Liver (tissue), 3 donors: ENCODE measurements at regions not wholly inside any gene's neighbourhood (a gene's known extent, or its start where the extent isn't known, plus 50 kb on each side); places are given as distances from the start of the nearest gene placed in this dataset.

Experiments
- GABPA ChIP-seq, 2 donors: IDR thresholded peaks in 1 of 2; conservative IDR thresholded peaks in 1 of 2; 2 replicates each; pipeline ENCODE4 v1.6.1; 2016; ENCODE audit warnings: antibody characterized with exemption in 2 of 2, mild to moderate bottlenecking in 1 of 2, moderate library complexity in 1 of 2
- TF ChIP-seq, protein P1 (sequence below): fragments of 150-350 bp; IDR thresholded peaks from 2 replicates; pipeline ENCODE4 v1.5.1; 2017; ENCODE audit warnings: improper control_type of control experiment, low read depth, low read length; ENCODE audit not compliant: missing input control
- donor health status: healthy.
- donor health status: healthy.

DNA sequence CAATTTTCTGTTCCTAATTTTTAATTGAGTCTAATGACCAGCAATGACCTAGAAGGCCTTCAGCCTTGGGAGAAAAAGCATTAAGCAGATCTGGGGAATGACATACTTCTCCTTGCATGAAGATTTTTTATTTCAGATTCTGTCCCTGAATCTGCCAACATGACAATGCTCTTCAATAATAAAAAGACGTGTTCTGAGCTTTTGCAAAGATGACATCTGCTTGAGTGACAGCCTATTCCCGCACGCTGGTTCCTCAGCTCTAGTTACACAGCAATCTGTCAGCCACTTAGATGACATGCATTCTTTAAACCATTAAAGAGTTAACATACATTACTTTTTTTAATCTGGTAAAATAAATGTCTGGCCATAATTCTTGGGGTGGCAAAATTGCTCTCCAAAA, 129.3 kb upstream of the CDH6 start:
- no peak for TF ChIP-seq GABPA (IDR thresholded peaks at IDR 0.05 in 1 of 2, conservative IDR thresholded peaks at IDR 0.05 in 1 of 2)
- TF ChIP-seq, protein P1, sequence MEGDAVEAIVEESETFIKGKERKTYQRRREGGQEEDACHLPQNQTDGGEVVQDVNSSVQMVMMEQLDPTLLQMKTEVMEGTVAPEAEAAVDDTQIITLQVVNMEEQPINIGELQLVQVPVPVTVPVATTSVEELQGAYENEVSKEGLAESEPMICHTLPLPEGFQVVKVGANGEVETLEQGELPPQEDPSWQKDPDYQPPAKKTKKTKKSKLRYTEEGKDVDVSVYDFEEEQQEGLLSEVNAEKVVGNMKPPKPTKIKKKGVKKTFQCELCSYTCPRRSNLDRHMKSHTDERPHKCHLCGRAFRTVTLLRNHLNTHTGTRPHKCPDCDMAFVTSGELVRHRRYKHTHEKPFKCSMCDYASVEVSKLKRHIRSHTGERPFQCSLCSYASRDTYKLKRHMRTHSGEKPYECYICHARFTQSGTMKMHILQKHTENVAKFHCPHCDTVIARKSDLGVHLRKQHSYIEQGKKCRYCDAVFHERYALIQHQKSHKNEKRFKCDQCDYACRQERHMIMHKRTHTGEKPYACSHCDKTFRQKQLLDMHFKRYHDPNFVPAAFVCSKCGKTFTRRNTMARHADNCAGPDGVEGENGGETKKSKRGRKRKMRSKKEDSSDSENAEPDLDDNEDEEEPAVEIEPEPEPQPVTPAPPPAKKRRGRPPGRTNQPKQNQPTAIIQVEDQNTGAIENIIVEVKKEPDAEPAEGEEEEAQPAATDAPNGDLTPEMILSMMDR = no peak
